ENCODE measurements at regions not wholly inside any gene's neighbourhood (a gene's known extent, or its start where the extent isn't known, plus 50 kb on each side); places are given as distances from the start of the nearest gene placed in this dataset.

- no peak for DNase-seq
These were observed 79.8 kb upstream of the ZNF716 start for GRCh38 chr7:57370066-57370738.

DNA sequence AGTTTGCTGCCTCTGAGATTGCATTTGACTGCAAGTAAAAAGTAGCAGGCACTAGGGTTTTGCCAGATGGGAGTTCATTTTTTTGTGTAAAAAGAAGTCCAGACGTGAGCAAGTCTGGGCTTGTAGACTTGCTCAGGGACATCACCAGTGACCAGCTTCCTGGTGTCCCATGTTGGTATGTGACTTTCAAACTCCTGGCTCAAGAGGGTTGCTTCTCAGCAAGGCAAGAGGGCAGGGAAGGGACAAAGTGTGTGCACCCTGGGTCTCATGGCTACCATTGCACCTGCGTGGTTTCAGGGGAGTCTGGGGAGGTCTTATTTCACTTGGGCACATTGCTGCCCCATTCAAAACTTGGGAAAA is 79.3 kb upstream of the ZNF716 start:
- no peak for DNase-seq

- DNase-seq, result no peak
These were observed 74.2 kb upstream of the ZNF716 start for GRCh38 chr7:57375783-57376182.

DNA sequence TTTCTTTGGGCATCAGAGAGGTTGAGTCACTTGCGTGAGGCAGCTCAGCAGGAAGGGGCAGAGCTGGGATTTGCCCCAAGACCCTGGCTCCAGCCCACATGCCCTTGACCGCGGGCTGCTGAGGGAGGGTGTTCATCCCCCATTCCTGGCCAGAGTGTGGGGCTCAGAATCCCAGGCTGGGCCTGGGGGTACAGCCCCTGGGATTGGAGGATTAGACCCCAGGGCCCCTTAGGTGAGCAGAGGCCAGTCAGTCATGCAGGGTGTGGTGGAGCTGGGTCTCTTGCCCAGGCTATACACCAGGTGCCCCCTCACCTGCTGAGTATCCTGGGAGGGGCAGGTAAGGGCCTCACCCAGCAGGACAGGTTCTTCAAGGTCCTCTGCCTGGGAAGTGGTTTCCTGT is 68.4 kb upstream of the ZNF716 start:
- no peak for DNase-seq

DNA sequence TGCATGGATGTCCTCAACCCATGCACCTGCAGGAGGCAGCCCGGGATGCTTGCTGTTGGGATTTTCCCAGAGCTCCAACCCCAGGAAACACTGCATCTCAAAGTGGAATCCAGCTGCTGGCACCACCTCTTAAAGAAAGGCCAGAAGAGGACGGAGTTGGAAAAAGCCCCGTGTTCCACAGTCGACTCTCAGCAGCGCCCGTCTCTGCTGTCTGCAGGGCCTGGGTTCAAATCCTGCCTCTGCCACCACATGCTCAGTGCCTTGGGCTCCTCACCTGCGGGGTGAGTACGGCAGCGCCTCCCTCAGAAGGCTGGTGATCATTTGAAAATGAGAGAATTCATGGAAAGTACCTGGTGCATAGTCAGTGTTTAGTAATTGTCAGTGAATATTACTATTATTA is 65.6 kb upstream of the ZNF716 start:
- DNase-seq, result no peak

DNA sequence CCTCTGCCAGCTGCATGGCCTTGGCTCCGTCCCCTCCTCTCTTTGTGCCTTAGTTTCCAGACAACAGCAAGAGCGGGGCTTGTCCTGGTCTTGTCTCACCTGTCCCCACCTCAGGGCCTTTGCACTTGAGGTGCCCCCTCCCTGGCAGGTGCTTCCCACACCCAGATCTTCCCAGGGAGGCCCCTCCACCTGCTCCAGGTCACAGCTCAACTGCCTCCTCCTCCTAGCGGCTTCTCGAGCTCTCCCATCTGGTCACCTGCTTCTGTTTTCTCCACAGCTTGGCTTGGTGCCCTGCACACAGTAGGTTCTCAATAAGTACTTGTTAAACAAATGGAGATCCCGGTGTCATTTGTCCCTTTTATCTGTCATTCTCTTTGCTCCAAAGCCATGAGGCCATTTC is 64.3 kb upstream of the ZNF716 start:
- no peak for DNase-seq

GRCh38 chr7:57388761-57389160 is 61.2 kb upstream of the ZNF716 start:
- no peak for DNase-seq

GRCh38 chr7:57398548-57398947 is 51.4 kb upstream of the ZNF716 start:
- DNase-seq, result no peak

GRCh38 chr7:57399251-57399940 is 50.6 kb upstream of the ZNF716 start:
- DNase-seq, result no peak

DNA sequence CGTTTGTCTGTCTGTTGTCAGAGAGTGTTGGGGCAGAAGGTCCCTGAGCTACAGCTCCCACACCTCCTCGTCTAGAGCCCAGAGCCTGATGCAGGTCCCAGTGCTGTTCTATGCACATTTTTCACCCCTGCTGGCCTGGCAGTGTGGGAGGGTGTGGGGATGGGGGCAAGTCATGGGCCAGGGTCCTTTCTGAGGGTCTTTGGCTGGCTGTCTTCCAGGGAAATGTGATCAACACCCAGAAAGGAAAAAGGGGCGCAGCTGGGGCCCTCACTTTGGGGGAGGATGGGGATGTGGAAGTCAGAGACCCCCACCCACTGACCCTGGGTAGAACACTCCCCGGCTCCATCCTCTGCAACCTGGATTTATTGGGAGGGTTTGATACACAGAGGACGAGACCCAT is 50.0 kb upstream of the ZNF716 start:
- no peak for DNase-seq
